ENCODE measurements at regions not wholly inside any gene's neighbourhood (a gene's known extent, or its start where the extent isn't known, plus 50 kb on each side); places are given as distances from the start of the nearest gene placed in this dataset.
"Not testable (repeated sequence)": the region's sequence is repeated elsewhere in the genome, so short reads cannot be mapped to it uniquely, and the experiment has no call there.

- no peak overlapping the region for H3K4me3 ChIP-seq (ENCODE audit: low read depth, poor library complexity, severe bottlenecking)
- TF ChIP-seq CTCF (IDR thresholded peaks at IDR 0.05) (no peak), POLR2A (IDR thresholded peaks at IDR 0.05) (no peak)
- intact Hi-C loops (cut with DNase I; ENCODE audit: low total_unique reads) = no loop called here
- no peak for DNase-seq (ENCODE audit: low spot score in 2 of 2)
- WGBS, 2 donors = 97% methylated on average over 4 of the region's 4 CpGs
Observed at GRCh38 chr2:163944347-163944737, 208.5 kb upstream of the FIGN start.

GRCh38 chr2:163943403-163944346 is 207.9 kb upstream of the FIGN start:
- WGBS, 2 donors = 79 to 84% methylated on average over 9 of the region's 9 CpGs
- no peak for DNase-seq (ENCODE audit: low spot score in 2 of 2)
- intact Hi-C loops (cut with DNase I; ENCODE audit: low total_unique reads) = no loop called here
- H3K4me3 ChIP-seq (ENCODE audit: low read depth, poor library complexity, severe bottlenecking) = no peak overlapping the region
- TF ChIP-seq POLR2A (IDR thresholded peaks at IDR 0.05) = no peak
- TF ChIP-seq CTCF (IDR thresholded peaks at IDR 0.05) = no peak

- intact Hi-C loops (cut with DNase I; ENCODE audit: low total_unique reads) = no loop called here
- H3K4me3 ChIP-seq (ENCODE audit: low read depth, poor library complexity, severe bottlenecking) = no peak overlapping the region
- TF ChIP-seq POLR2A (IDR thresholded peaks at IDR 0.05) (no peak), CTCF (IDR thresholded peaks at IDR 0.05) (no peak)
- DNase-seq (ENCODE audit: low spot score in 2 of 2) = no peak
Observed at GRCh38 chr2:163934131-163934530, 198.3 kb upstream of the FIGN start.

- intact Hi-C loops (cut with DNase I; ENCODE audit: low total_unique reads) = no loop called here
- DNase-seq (ENCODE audit: low spot score in 2 of 2) = no peak
- TF ChIP-seq POLR2A (IDR thresholded peaks at IDR 0.05) (no peak), CTCF (IDR thresholded peaks at IDR 0.05) (no peak)
- H3K4me3 ChIP-seq (ENCODE audit: low read depth, poor library complexity, severe bottlenecking) = no peak overlapping the region
- 64 to 74% methylated on average over 5 of the region's 5 CpGs for WGBS, 2 donors
Observed at GRCh38 chr2:163919717-163920116, 183.9 kb upstream of the FIGN start.

- WGBS, 2 donors = 95 to 98% methylated on average over 19 of the region's 19 CpGs
- H3K4me3 ChIP-seq (ENCODE audit: low read depth, poor library complexity, severe bottlenecking); intact Hi-C loops (cut with DNase I; ENCODE audit: low total_unique reads); DNase-seq (ENCODE audit: low spot score in 2 of 2): not testable (repeated sequence)
Observed at GRCh38 chr2:163914486-163914885, 178.7 kb upstream of the FIGN start.

- 91 to 92% methylated on average over 19 to 32 of the region's 32 CpGs for WGBS, 2 donors
- DNase-seq (ENCODE audit: low spot score in 2 of 2); intact Hi-C loops (cut with DNase I; ENCODE audit: low total_unique reads); H3K4me3 ChIP-seq (ENCODE audit: low read depth, poor library complexity, severe bottlenecking): not testable (repeated sequence)
Observed at GRCh38 chr2:163913532-163913944, 177.7 kb upstream of the FIGN start.

Measured in lower leg skin (tissue), 4 donors.